NB4 (cell line): ENCODE measurements at regions not wholly inside any gene's neighbourhood (a gene's known extent, or its start where the extent isn't known, plus 50 kb on each side); places are given as distances from the start of the nearest gene placed in this dataset.

Experiments
- DNase-seq: peaks from one replicate; pipeline ENCODE4 v3.0.0; 2010; ENCODE audit warnings: low read depth
- H3K4me3 ChIP-seq: one replicate; pipeline ENCODE4 v1.5.1; 2011; ENCODE audit warnings: mild to moderate bottlenecking, low read depth, low read length, moderate library complexity
- CTCF ChIP-seq: IDR thresholded peaks from one replicate; pipeline ENCODE4 v1.5.1; 2012; ENCODE audit warnings: low read depth, low read length
- MAX ChIP-seq: IDR thresholded peaks from 2 replicates; pipeline ENCODE4 v1.6.1; 2011; ENCODE audit warnings: low read depth, low read length
- MYC ChIP-seq: IDR thresholded peaks from 2 replicates; pipeline ENCODE4 v1.6.1; 2011; ENCODE audit warnings: low read depth, low read length
- POLR2A ChIP-seq: IDR thresholded peaks from 2 replicates; pipeline ENCODE4 v1.6.1; 2011; ENCODE audit warnings: mild to moderate bottlenecking; ENCODE audit not compliant: insufficient read length; ENCODE audit errors: extremely low read depth

GRCh38 chr2:40646642-40647041 lies 194.8 kb upstream of the SLC8A1 start:
- DNase-seq, result no peak
- H3K4me3 ChIP-seq, result no peak overlapping the region
- no peak for TF ChIP-seq MAX
- no peak for TF ChIP-seq MYC
- TF ChIP-seq POLR2A, result no peak
- TF ChIP-seq CTCF, result no peak

- no peak for DNase-seq
- TF ChIP-seq MYC, result no peak
- no peak for TF ChIP-seq POLR2A
- TF ChIP-seq MAX, result no peak
- TF ChIP-seq CTCF, result no peak
- no peak overlapping the region for H3K4me3 ChIP-seq
Observed at GRCh38 chr2:40652155-40652554, 200.3 kb upstream of the SLC8A1 start.

DNA sequence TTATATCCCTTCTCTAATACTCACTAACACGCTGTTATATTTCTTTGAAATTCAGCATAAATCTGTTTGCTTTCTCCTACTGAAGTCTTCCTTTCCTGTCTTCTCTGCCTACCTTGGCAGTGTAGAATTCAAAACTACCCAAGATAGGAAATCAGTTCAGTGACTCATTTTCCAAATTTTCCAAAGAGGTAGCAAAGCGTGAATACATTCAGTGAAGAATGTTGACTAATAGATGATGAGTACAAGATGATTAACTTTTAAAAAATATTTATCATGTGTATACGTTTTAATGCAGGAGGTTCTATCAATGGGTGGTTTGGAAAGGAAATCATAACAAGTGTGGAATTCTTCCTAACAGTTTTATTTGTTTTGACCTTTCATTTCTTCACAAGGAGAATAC lies 201.9 kb upstream of the SLC8A1 start:
- no peak overlapping the region for H3K4me3 ChIP-seq
- DNase-seq, result no peak
- no peak for TF ChIP-seq CTCF
- no peak for TF ChIP-seq POLR2A
- TF ChIP-seq MAX, result no peak
- no peak for TF ChIP-seq MYC

- DNase-seq, result no peak
- no peak overlapping the region for H3K4me3 ChIP-seq
- TF ChIP-seq CTCF, result no peak
- TF ChIP-seq MYC, result no peak
- TF ChIP-seq POLR2A, result no peak
- no peak for TF ChIP-seq MAX
Observed at GRCh38 chr2:40654346-40654745, 202.5 kb upstream of the SLC8A1 start.

- TF ChIP-seq MYC (no peak), CTCF (no peak), MAX (no peak), POLR2A (no peak)
- H3K4me3 ChIP-seq, result no peak overlapping the region
- DNase-seq, result peak; percentile 21
Observed at GRCh38 chr2:40658941-40659340, 207.1 kb upstream of the SLC8A1 start.
